GM18858 (cell line): ENCODE measurements at regions not wholly inside any gene's neighbourhood (a gene's known extent, or its start where the extent isn't known, plus 50 kb on each side); places are given as distances from the start of the nearest gene placed in this dataset.
"Not testable (repeated sequence)": the region's sequence is repeated elsewhere in the genome, so short reads cannot be mapped to it uniquely, and the experiment has no call there.

ENCODE experiments used
- ATAC-seq: cut with Tn5 transposase; IDR thresholded peaks from one replicate; pipeline ENCODE4 v1.9.1; 2021; ENCODE audit not compliant: unreplicated experiment

DNA sequence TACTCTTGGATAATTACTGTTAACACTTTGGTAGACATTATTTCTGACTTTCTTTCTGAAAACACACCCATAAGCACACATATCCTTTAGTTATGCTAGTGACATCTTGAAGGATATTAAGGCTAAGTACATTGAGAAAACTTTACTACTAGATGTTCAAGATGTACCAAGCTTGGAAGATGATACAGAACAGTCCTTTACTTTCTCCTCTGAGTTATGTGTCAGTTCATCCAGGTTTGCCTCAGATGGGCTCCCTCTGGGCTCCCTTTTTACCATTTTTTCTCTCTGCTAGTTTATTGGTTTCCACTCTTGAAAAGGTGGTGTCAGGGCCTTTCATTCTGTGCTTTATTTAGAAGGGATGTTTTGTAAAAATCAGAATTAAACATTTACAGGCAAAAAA lies 172.3 kb downstream of the S1PR1 start:
- no peak for ATAC-seq

DNA sequence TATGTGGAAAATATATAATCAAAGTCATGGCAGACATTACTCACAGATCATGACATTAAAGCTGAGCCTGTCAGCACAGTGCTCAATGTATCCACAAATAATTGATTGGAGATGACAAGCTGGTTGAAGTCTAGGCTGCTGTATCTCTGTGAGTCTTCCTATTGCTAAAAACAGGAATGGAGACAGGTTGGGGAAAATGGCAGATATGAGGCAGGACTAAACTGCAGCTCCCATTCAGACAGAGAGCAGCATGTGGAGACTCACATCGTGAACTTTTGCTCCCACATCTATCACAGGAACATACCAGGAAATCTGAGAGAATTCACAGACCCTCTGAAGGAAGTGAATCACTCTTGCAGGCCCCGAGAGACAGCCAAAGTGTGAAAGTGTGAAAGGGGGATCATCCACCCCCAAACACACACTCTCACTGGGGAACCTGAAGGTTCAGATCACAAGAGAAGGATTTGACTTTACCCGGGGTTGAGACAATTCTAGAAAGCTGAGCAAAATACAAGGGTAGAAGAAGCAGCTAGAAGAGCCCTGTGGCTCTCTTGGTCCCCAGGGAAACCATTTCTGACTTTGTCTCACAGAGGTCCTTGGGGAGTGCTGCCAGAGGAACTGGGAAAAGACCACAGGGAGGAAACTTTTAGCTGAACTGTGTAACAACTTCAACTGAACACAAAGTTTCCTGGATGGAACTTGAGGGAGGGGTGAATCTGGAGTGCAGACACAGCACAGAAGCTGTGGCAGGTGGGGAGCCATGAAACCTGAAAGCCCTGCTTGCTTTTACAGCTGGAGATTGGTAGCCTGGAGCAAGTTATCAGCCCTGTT lies 173.4 kb downstream of the S1PR1 start:
- ATAC-seq = peak; percentile 33

GRCh38 chr1:101420406-101420805 lies 183.6 kb downstream of the S1PR1 start:
- no peak for ATAC-seq

DNA sequence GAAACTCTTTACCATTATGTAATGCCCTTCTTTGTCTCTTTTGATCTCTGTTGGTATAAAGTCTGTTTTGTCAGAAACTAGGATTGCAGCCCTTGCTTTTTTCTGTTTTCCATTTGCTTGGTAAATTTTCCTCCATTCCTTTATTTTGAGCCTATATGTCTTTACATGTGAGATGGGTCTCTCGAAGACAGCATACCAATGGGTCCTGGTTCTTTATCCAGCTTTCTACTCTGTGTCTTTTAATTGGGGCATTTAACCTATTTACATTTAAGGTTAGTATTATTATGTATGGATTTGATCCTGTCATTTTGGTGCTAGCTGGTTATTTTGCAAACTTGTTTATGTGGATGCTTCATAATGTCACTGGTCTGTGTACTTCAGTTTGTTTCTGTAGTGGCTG lies 191.3 kb downstream of the S1PR1 start:
- ATAC-seq = not testable (repeated sequence)

GRCh38 chr1:101428562-101428961 lies 191.7 kb downstream of the S1PR1 start:
- ATAC-seq = no peak

- ATAC-seq = no peak
These were observed 195.2 kb downstream of the S1PR1 start for GRCh38 chr1:101431956-101432510.

DNA sequence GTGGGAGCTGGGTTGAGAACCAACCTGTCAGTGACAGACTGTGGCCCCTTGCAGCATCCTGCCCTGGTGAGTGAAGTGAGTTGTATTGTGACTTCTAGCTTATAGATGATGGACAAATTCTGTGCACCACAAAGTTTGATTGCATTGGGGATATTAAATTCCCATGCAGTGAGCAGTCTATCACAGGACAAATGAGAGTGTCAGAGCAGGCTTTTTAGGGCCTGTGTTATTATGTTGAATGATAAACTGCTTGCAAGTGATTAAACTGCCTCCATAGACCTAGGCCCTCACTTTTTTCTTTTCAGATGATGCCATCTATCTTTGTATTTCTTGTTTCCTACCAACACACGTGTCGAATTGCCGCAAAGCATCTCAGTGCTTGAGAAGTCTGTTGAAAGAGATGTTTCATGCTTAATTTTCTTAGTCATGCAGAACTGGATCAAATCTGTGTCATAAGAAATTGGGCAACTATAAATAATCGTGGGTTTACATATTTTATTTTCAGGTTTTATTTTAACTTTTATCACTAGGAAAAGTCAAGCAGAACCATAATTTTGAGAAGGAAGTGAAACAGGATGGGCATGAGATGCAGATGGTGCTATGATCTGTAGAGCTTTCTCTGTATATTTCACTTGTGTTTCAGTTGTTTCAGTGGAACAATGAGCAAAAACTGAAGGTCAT lies 199.2 kb downstream of the S1PR1 start:
- ATAC-seq = peak; percentile 71

GRCh38 chr1:101437800-101438199 lies 201.0 kb downstream of the S1PR1 start:
- no peak for ATAC-seq

- ATAC-seq = peak; percentile 39
These were observed 201.5 kb downstream of the S1PR1 start for GRCh38 chr1:101438359-101438758.

DNA sequence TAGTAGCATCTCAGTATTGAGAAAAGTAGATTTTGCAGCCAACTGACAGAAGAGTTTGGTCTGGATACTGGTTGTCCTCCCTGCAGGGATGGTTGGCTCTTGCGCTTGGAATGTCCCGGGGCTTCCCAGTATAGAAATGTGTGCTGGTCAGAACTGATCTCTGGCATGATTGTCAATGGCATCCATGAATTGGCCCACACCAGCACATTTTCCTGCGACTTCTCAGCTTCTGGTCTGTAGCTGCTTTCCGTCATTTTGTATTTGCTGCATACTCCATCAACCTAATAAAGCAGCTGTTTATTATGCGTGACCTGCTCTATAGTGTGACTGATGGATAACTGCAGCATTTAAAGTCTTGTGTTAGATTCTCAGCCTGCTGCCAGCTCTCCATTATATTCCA lies 203.7 kb downstream of the S1PR1 start:
- no peak for ATAC-seq

- peak; percentile 76 for ATAC-seq
These were observed 207.6 kb downstream of the S1PR1 start for GRCh38 chr1:101444381-101444780.

DNA sequence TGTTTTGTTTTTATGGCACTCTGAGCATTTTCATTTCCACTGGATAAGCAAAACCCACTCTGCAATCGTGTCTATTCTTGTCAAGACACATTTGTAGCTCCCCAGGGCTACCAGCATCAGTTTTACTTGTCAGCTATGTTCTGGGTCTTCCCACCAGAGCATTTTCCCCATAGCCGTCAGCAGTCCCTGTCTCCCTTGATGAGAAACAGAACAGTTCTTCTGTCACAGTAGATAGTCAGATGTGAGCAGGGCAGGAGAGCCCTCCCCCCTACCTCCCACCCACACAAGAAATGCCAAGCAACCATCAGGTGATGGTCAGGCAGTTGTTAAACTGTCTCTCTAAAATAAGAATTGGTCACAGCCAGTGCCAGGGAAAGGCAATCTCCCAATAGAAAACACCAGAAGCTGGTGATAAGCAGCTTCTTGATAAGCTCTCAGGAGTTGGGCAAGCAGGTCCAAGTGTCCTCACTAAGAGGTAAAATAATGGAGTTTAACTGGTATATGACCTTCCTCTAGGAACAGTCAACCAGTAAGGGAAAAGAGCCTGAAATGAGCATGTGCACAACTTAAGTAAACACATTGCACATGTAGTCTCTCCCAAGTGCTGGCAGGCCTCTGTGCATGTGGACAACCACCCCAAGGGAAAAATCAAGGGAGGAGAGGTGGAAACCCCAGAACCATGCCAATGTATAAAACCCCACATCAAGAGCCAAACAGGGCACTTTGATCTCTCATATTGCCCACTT lies 208.2 kb downstream of the S1PR1 start:
- peak; percentile 29 for ATAC-seq

- no peak for ATAC-seq
These were observed 211.2 kb downstream of the S1PR1 start for GRCh38 chr1:101448018-101448417.

GRCh38 chr1:101450691-101451090 lies 213.9 kb downstream of the S1PR1 start:
- ATAC-seq = not testable (repeated sequence)

DNA sequence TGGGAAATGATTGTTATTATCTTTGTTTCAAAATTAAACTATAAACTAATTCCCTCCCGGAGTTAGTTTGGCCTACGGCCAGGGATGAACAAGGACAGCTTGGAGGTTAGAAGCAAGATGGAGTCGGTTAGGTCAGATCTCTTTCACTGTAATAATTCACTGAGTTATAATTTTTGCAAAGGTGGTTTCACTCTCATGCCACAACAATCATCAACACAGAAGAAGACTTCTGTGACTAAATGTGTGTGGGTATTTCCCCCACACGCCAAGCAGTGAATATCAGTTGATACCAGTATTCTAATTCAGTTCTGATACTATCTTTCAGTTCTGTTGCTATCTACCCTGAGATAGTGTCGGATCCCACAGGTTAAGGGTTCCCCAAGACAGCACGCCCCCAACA lies 215.1 kb downstream of the S1PR1 start:
- ATAC-seq = peak; percentile 77

- ATAC-seq = no peak
These were observed 216.0 kb downstream of the S1PR1 start for GRCh38 chr1:101452825-101453224.

GRCh38 chr1:101453844-101454243 lies 217.0 kb downstream of the S1PR1 start:
- peak; percentile 57 for ATAC-seq

DNA sequence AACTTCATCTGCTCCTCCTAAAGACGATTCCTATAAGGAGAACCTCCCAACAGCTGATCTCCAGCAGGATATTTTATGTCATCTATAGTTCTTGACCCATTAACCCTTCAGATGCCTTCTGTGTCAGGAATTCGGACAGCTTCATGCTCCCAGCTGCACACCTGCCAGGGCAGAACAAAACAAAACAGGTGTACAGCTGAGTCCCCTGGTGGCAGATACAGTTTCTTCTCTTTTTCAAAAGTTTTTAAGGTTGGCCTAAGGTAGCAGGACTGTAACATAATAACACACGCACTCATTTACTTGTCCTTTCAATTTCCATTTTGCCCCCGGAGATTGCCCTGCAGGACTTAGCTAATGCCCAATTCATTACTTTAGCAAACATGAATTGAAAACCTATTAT lies 218.3 kb downstream of the S1PR1 start:
- no peak for ATAC-seq

- ATAC-seq = no peak
These were observed 223.9 kb downstream of the S1PR1 start for GRCh38 chr1:101460739-101461138.

DNA sequence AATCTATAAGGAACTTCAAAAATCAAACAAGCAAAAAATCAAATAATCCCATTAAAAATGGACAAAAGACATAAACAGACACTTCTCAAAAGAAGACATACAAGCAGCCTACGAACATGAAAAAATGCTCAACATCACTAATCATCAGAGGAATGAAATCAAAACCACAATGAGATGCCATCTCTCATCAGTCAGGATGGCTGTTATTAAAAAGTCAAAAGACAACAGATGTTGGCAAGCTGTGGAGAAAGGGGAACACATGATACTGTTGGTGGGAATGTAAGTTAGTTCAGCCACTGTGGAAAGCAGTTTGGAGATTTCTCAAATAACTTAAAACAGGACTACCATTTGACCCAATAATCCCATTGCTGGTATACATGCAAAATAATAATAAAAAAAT lies 226.4 kb downstream of the S1PR1 start:
- ATAC-seq = no peak

GRCh38 chr1:101465941-101466340 lies 229.1 kb downstream of the S1PR1 start:
- no peak for ATAC-seq
